Muscle of leg (tissue), 3 donors: ENCODE measurements at regions not wholly inside any gene's neighbourhood (a gene's known extent, or its start where the extent isn't known, plus 50 kb on each side); places are given as distances from the start of the nearest gene placed in this dataset.

Source experiments
- DNase-seq: peaks from one replicate; pipeline ENCODE4 v3.0.0; 2013
- H3K27ac ChIP-seq: one replicate; pipeline ENCODE4 v1.5.1; 2013; ENCODE audit warnings: mild to moderate bottlenecking, low read length, control low read depth
- H3K27me3 ChIP-seq: one replicate; pipeline ENCODE4 v1.6.1; 2013; ENCODE audit warnings: low read length; ENCODE audit not compliant: control insufficient read depth, insufficient read depth
- H3K36me3 ChIP-seq: one replicate; pipeline ENCODE4 v1.6.1; 2013; ENCODE audit warnings: low read length; ENCODE audit not compliant: control insufficient read depth, insufficient read depth
- H3K4me1 ChIP-seq: one replicate; pipeline ENCODE4 v1.6.1; 2013; ENCODE audit warnings: low read length; ENCODE audit not compliant: control insufficient read depth, insufficient read depth
- H3K4me3 ChIP-seq: one replicate; pipeline ENCODE4 v1.5.1; 2013; ENCODE audit warnings: low read length, control low read depth
- H3K9me3 ChIP-seq: replicated peaks from 2 replicates; pipeline ENCODE4 v1.6.1; 2013; ENCODE audit warnings: low read depth, low read length; ENCODE audit not compliant: control insufficient read depth
- WGBS: methylation state at CpG from one replicate; pipeline ENCODE4 v1.1.5; 2013; ENCODE audit warnings: missing lambda C conversion rate; ENCODE audit not compliant: insufficient coverage; 5-methylcytosine and 5-hydroxymethylcytosine counted together

GRCh38 chr2:23012499-23012898, 372.5 kb upstream of the KLHL29 start:
- H3K9me3 ChIP-seq: no peaks in the 10 kb centered on the region
- H3K27ac ChIP-seq: no peak overlapping the region
- H3K36me3 ChIP-seq: no peaks in the 10 kb centered on the region
- no CpG with 5 or more reads among the region's 2 CpGs for WGBS
- peaks cover 19% of the 10 kb centered on the region for H3K4me1 ChIP-seq
- no peaks in the 10 kb centered on the region for H3K27me3 ChIP-seq
- H3K4me3 ChIP-seq: no peak overlapping the region
- DNase-seq: no peak

GRCh38 chr2:23015651-23016200, 369.3 kb upstream of the KLHL29 start:
- Histone ChIP-seq H3K4me3 (no peak overlapping the region), H3K9me3 (no peaks in the 10 kb centered on the region), H3K36me3 (no peaks in the 10 kb centered on the region), H3K27me3 (no peaks in the 10 kb centered on the region), H3K4me1 (no peaks in the 10 kb centered on the region), H3K27ac (no peak overlapping the region)
- WGBS: 55% methylated on average over 3 of the region's 7 CpGs
- no peak for DNase-seq

GRCh38 chr2:23019476-23019875, 365.5 kb upstream of the KLHL29 start:
- Histone ChIP-seq H3K36me3 (no peaks in the 10 kb centered on the region), H3K4me1 (no peaks in the 10 kb centered on the region), H3K27ac (no peak overlapping the region), H3K9me3 (no peaks in the 10 kb centered on the region), H3K4me3 (no peak overlapping the region), H3K27me3 (no peaks in the 10 kb centered on the region)
- 0% methylated on average over 1 of the region's 1 CpG for WGBS
- no peak for DNase-seq

- H3K36me3 ChIP-seq: no peaks in the 10 kb centered on the region
- H3K4me3 ChIP-seq: no peak overlapping the region
- no peaks in the 10 kb centered on the region for H3K4me1 ChIP-seq
- H3K27ac ChIP-seq: no peak overlapping the region
- H3K9me3 ChIP-seq: no peaks in the 10 kb centered on the region
- H3K27me3 ChIP-seq: no peaks in the 10 kb centered on the region
- DNase-seq: no peak
- 77% methylated on average over 4 of the region's 6 CpGs for WGBS
These were observed 364.3 kb upstream of the KLHL29 start for GRCh38 chr2:23020659-23021058.

DNA sequence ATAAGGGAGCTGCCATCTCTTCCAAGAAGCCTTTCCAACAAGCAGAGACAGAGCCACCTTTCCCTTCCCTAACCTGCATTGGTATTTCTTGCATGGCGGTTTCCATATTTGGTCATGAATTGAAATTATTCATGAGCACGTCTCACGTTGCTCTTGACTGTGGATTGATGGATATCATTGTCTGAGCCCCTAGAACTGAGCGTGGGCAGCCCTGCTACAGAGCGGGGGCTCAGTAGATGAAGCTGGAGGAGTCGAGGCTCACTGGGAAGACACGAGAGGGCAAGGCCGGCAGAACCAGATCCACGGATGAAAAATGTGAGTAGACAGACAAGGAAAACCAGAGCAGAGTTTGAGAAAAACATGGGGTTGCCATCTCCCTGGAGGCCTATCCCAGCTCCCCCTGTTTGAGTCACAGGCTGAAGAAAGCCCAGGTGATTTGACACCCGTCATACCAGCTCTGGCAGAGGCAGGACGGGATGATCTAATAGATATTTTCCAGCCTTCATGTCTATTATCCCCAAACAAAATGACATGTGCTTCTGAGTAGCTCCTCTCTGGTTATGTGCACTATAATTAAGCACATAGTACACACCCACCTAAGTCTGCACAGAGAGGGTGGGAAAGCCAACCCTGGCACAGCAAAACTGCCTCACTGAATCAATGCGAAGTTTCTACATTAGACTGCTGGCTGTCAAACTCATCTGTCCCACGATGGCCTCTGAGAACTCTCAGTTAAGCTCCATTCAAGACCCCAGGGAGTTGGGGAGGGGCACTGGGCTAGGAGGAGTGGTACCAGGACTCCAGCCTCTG, 363.5 kb upstream of the KLHL29 start:
- H3K36me3 ChIP-seq: no peaks in the 10 kb centered on the region
- 74% methylated on average over 9 of the region's 13 CpGs for WGBS
- no peak for DNase-seq
- no peaks in the 10 kb centered on the region for H3K4me1 ChIP-seq
- no peaks in the 10 kb centered on the region for H3K27me3 ChIP-seq
- H3K4me3 ChIP-seq: no peak overlapping the region
- H3K9me3 ChIP-seq: no peaks in the 10 kb centered on the region
- no peak overlapping the region for H3K27ac ChIP-seq

DNA sequence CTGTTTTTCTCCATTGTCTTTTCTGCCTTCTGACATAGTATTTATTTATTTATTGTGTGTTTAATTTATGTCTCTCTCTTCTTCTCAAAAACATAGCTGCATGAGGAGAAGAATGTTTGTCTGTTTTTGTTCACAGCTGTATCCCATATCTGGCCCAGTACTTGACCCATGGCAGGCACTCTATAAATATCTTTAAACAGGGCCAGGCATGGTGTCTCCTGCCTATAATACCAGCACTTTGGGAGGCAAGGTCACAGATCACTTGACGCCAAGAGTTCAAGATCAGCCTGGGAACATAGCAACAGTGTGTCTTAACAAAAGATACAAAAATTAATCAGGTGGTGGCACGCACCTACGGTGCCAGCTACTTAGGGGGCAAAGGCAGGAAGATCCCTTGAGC, 361.3 kb upstream of the KLHL29 start:
- Histone ChIP-seq H3K27me3 (no peaks in the 10 kb centered on the region), H3K9me3 (no peaks in the 10 kb centered on the region), H3K4me1 (no peaks in the 10 kb centered on the region), H3K27ac (no peak overlapping the region), H3K36me3 (no peaks in the 10 kb centered on the region), H3K4me3 (no peak overlapping the region)
- no CpG with 5 or more reads among the region's 3 CpGs for WGBS
- DNase-seq: no peak

DNA sequence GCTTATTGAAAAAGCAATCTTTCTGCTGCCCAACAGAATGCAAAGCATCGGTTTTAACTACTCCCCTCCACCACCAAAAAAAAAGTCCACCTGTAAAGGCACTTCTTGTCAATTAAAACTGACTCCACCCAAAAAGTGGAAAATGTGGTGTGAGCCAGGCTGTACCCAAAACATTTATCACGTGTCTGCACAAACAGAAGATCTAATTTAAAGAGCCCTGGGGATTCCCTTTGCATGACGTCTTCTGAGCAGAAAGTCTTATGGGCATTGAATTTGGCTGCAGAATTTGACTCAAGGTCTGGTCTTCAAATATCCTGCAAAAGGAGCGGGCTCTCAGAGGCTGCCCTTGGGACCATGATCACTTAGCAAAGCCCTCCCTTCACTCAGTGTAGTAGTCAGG, 358.3 kb upstream of the KLHL29 start:
- no peak for DNase-seq
- WGBS: 70% methylated on average over 2 of the region's 4 CpGs
- Histone ChIP-seq H3K36me3 (no peaks in the 10 kb centered on the region), H3K4me1 (no peaks in the 10 kb centered on the region), H3K4me3 (no peak overlapping the region), H3K27me3 (no peaks in the 10 kb centered on the region), H3K27ac (no peak overlapping the region), H3K9me3 (no peaks in the 10 kb centered on the region)

DNA sequence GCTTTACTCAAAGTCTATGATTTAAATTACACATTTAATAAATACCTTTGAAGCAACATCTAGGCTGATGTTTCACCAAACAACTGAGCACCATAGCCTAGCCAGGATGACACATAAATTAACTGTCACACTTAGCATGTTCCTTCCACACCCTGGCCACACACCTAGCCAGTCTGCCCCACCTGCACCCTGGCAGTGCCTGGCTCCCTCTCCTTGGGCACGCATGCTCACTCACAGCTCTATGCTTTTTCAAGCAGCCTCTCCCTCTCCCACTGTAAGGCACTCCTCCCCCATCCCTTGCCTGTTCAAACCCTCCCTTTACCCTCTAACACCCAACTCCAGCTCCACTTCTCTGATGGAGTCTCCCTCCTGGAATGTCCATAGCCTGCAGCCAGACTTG, 357.6 kb upstream of the KLHL29 start:
- Histone ChIP-seq H3K4me1 (no peaks in the 10 kb centered on the region), H3K27me3 (no peaks in the 10 kb centered on the region), H3K4me3 (no peak overlapping the region), H3K36me3 (no peaks in the 10 kb centered on the region), H3K27ac (no peak overlapping the region), H3K9me3 (no peaks in the 10 kb centered on the region)
- no peak for DNase-seq
- 92% methylated on average over 1 of the region's 1 CpG for WGBS

- WGBS: 100% methylated on average over 1 of the region's 3 CpGs
- no peak for DNase-seq
- Histone ChIP-seq H3K27ac (no peak overlapping the region), H3K36me3 (no peaks in the 10 kb centered on the region), H3K4me1 (no peaks in the 10 kb centered on the region), H3K4me3 (no peak overlapping the region), H3K27me3 (no peaks in the 10 kb centered on the region), H3K9me3 (no peaks in the 10 kb centered on the region)
These were observed 356.9 kb upstream of the KLHL29 start for GRCh38 chr2:23028106-23028505.

DNA sequence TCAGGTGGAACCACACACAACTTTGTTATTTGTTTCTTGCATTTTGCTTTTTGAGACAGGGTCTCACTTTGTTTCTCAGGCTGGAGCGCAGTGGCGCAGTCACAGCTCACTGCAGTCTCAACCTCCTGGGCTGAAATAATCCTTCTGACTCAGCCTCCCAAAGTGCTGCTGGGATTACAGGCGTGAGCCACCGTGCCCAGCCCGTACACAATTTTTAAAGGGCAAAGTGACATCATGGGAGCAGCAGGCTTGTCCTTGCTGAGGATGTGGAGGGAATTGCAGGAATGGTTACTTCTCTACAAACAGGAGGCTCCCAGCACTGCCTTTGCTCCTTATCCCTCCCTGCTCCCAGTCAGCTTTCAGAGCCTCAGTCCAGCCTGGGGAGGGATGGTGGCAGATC, 355.9 kb upstream of the KLHL29 start:
- no peak overlapping the region for H3K27ac ChIP-seq
- no peak for DNase-seq

More for the DNA sequence above, 355.9 kb upstream of the KLHL29 start:
- Histone ChIP-seq H3K27me3 (no peaks in the 10 kb centered on the region), H3K9me3 (no peaks in the 10 kb centered on the region), H3K4me3 (no peak overlapping the region), H3K36me3 (no peaks in the 10 kb centered on the region), H3K4me1 (no peaks in the 10 kb centered on the region)
- 73% methylated on average over 4 of the region's 5 CpGs for WGBS
